ENCODE measurements at regions not wholly inside any gene's neighbourhood (a gene's known extent, or its start where the extent isn't known, plus 50 kb on each side); places are given as distances from the start of the nearest gene placed in this dataset.

DNA sequence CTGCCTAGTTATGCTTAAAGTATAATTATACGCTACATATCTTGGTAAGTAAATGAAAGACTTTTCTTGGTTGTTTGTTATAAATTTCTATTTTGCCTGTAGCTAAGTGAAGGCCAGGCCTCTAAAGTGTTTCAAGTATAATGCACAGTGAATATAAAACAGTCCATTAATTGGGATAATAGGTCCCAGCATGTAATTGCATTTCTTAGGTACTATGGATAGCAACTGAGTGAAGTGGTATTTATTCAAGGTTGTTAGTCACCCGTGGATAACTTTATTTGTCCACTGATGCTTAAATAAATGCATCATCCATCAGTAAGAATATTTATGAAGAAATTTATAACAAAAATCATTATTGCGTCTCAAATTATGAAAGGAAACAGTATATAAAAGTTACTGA, 59.1 kb downstream of the TEX13C start:
- TF ChIP-seq, protein P1, sequence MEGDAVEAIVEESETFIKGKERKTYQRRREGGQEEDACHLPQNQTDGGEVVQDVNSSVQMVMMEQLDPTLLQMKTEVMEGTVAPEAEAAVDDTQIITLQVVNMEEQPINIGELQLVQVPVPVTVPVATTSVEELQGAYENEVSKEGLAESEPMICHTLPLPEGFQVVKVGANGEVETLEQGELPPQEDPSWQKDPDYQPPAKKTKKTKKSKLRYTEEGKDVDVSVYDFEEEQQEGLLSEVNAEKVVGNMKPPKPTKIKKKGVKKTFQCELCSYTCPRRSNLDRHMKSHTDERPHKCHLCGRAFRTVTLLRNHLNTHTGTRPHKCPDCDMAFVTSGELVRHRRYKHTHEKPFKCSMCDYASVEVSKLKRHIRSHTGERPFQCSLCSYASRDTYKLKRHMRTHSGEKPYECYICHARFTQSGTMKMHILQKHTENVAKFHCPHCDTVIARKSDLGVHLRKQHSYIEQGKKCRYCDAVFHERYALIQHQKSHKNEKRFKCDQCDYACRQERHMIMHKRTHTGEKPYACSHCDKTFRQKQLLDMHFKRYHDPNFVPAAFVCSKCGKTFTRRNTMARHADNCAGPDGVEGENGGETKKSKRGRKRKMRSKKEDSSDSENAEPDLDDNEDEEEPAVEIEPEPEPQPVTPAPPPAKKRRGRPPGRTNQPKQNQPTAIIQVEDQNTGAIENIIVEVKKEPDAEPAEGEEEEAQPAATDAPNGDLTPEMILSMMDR (IDR thresholded peaks at IDR 0.05; ENCODE audit: low read depth, low read length, poor library complexity, severe bottlenecking), result no peak
- no peak for TF ChIP-seq EZH2phosphoT487 (IDR thresholded peaks at IDR 0.05; ENCODE audit: borderline replicate concordance, low read length)
